Activated T-cell treated with anti-CD3 and anti-CD28 coated beads for 48 hours (primary cell): ENCODE measurements at regions not wholly inside any gene's neighbourhood (a gene's known extent, or its start where the extent isn't known, plus 50 kb on each side); places are given as distances from the start of the nearest gene placed in this dataset.

Experiments
- DNase-seq: peaks from one replicate; pipeline ENCODE4 v3.0.0-alpha.2; 2020; ENCODE audit warnings: low read depth

DNA sequence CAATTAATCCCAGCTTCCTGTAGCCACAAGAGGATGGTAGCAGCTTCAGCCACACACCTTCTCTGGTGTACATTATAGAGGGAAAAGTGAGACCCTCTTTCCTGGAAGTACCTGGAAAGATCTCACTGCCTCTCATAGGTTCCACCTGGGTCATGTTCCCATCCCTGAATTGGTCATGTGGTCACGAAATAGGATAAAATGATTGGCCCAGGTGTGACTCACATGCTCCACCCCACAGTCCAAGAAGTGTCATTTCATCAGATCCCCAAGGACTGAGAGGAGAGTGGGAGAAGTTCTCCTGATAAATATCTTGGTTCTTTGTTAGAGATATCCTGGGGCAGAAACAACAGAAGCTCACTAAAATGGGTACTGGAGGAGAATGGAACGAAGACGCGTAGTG, 142.4 kb downstream of the QRSL1 start:
- no peak for DNase-seq

DNA sequence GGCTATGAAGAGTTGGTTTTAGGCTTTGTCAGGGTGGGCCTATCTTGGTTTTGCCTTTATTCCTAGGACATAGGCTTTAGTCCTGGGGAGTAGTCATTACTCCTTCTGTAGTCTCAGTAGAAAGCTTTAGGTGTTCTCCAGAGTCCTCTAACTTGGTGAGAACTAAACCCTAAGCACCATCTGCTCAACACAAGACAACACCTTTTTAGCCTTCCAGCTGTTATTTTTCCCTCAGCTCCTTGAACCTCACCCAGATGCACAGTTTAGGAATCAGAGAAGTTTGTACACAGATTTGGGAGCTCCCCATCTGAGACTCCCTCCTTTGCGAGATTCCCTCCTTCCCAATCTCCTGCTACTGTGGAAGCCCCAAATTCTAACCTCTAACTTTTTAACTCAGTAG, 141.3 kb downstream of the QRSL1 start:
- no peak for DNase-seq

DNA sequence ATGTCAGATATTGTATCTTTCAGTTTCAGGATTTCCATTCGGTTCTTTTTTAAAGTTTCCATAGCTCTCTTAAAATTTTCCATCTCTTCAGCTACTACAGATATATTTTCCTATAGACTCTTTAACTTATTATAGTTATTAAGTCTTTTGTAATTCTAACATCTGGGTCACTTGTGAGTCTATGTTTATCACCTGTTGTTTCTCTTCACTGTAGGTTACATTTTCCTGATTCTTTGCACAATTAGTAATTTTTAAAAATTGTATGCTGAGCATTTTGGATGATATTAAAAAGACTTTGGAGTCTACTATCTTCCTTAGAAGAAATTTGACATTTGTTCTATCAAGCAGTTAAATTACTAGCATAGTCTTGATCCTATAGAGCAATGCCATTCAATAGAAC, 140.7 kb downstream of the QRSL1 start:
- DNase-seq: no peak

DNA sequence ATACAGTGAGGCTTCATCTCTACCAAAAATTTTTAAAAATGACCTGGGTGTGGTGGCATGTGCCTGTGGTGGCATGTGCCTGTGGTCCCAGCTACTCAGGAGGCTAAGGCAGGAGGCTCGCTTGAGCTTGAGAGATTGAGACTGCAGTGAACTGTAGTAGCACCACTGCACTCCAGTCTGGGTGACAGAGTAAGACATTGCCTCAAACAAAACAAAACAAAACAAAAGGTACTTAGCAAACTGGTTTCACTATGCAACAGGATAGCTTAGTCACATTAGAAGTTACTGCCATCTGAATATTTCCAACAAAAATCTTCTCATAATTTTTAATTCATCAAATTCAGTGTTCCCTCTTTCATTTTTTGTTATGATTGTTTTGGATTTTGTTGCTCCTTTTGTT, 137.9 kb downstream of the QRSL1 start:
- DNase-seq: no peak

DNA sequence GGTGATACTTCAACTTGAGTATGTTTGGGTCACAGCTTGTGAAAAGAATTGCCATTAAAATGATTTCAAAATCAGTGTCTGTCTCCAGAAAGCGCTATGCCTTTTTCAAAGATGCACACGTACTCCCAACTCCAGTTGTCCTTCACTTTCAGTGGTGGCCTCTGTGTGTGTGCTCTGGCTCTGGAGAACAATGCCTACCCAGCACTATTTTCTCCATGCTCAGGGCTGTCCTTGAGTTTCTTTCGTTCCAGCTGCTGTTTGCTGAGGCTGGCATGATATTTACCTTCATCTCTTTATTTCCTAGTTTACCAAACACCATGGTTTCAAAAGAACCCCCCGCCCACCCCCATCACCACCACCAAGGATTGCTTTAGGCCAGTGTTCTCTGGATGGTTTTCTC, 136.8 kb downstream of the QRSL1 start:
- no peak for DNase-seq

DNA sequence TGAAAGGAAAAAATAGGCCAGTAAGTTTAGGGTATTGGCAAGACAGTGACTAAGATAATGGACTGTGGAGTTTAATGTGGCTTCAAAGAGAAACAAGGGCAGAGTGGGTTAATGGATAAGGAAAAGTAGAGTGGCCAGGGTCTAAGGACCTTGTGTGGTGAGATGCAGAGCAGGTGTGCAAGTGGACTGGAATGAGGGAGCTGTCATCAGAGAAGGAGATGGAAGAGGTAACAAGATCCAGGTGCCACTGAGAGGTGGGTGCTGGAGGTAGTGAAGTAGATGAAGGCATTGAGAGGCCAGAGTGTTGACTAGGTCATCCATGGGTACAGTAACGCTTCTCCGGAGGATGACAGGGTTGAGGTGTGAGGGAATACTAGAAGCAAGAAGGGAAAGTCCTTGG, 136.1 kb downstream of the QRSL1 start:
- no peak for DNase-seq

DNA sequence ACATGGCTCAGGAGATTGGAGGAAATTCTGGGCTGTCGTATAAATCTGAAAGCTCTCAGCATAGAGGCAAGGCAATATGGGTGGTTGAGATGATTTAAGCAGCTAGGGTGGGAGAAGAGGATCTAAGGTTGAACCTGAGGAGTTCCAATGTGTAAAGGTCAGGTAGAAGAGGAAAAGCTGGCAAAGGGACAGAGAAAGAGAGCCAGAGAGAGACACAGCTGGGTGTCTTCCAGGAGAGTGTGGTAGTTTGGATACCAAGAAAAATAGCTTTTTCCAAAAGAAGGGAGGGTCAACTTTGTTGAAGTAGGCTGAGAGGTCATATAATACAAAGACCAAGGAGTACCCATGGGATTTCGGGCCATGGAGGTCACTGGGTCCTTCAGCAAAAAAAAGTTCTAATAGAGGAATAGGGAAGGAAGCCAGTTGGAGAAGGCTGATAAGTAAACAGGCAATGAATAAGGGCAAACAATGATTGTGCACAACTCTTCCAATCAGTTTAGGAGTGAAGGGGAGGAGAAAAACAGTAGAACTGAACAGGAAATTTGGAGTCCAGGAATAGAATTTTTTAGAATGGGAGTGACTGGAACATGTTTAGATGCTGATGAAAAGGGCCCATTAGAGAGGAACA, 135.1 kb downstream of the QRSL1 start:
- no peak for DNase-seq

DNA sequence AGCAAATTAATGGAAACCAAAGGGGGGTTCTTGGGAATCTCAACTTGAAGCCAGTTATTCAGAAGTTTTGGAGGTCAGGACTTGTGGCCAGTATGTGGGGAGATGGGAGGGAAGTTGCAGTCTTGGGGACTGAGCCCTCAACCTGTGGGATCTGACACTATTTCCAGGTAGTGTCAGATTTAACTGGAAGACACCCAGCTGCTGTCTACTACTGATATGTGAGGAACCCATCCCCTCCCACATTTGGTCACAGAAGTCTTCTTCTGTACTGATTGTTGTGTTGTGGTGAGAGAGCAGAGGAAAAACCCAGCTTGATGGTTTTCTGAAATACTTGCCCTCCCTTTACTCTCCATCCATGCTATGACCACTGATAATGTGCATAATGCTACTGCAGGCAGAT, 134.0 kb downstream of the QRSL1 start:
- DNase-seq: no peak

DNA sequence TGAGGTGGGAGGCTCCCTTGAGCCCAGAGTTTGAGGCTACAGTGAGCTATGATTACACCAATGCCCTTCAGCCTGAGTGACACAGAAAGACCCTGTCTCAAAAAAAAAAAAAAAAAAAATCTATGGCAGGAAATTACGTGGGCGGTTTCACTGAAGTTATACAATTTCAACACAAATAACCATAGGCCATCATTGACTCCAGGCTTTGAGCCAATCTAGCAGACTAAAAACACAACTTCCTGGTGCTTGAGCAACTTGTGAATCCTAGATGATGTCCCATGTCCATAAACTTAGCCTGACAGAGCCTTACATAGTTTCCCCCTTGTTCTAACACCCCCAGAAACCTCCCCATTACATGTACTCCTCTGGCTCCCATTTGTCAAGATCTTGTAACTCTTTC, 131.8 kb downstream of the QRSL1 start:
- DNase-seq: no peak

DNA sequence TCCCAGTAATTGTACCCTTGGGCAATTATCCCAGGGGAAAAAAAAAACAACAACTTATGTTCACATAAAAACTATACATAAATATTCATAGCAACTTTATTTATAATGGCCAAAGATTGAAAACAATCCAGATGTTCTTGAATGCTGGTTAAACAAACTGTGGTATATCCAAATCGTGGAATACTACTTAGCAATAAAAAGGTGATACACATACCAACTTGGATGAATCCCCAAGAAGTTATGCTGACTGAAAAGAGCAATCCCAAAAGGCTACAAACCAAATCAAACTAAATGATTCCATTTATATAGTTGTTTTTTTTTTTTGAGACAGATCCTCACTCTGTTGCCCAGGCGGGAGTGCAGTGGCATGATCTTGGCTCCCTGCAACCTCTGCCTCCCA, 129.7 kb downstream of the QRSL1 start:
- DNase-seq: no peak

DNA sequence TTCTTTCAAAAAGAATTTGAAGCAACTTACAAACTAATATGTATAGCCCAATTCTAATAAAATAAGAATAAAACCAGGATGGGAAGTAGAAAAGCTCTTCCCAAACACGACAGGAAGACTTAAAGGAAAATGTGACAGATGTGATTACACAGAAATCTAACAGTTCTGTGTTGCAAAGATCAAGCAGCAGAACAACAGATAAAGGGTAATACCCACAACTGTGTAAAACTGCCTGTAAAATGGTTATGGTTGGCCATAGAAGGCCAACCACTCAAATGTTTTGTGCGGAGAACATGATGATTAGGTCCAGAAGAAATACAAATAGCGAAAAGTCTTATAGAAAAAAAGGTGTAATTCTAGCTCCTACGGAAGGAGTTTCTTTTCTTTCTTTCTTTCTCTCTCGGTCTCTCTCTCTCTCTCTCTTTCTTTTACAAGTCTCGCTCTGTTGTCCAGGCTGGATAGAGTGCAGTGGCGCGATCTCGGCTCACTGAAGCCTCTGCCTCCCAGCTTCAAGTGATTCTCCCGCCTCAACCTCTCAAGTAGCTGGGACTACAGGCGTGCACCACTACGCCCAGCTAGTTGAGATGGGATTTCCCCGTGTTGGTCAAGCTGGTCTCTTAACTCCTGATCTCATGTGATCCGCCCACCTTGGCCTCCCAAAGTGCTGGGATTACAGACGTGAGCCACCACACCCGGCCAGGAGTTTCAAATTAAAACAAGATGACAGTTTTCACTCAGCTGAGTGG, 128.5 kb downstream of the QRSL1 start:
- no peak for DNase-seq

DNA sequence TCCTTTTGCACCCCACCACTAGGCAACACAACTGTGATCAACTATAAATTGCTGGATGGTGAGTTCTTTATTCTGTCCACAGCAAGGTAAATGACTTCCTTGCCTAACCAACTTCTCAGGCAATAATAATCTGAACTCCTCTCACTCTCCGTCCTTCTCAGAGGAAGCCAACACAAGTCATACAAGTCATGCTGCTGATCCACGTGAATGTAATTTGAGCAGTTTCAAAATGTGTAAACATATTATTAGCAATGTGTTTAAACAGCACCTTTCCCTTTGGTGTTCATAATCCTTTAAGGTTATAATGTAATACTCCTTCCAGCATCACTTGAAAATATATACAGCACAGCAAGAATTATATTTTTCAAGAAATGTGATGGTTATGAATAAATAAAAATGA, 127.9 kb downstream of the QRSL1 start:
- DNase-seq: no peak

DNA sequence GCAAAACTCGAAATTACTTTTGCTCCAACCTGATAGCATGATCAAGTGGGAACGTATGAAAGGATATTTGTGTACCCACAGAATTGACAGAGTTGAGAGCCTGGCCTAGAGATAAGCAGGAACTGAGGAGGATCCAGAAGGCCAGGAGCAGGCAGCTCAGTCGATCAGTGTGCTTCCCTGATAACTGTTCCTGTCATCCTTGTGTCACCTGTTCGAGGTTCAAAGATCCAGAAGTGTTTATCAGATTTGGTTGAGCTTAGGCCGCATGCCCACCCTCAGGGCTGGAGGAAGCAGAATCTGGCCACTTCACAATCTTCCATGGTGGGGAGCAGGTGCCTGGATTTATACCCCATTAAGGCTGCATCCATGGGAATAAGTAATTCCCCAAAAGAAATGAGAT, 124.8 kb downstream of the QRSL1 start:
- DNase-seq: no peak

DNA sequence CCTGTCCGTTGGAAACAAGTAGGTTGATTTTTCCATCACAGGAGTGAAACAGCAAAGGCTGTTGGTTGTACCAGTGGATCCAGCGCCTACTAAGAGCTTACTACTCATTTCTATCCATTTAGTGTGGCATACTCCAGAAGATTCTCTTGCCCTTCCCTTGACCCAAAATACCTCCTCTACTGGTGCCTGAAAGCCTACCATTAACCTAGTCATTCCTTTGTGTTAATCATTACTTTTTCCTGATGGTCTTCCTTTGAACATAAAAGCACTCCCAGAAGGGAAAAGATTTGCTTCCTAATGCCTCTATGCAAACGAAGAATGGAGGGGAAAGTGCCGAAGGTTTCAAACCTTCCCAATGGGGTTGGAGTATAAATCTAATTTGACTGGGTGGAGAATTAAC, 123.3 kb downstream of the QRSL1 start:
- DNase-seq: no peak

DNA sequence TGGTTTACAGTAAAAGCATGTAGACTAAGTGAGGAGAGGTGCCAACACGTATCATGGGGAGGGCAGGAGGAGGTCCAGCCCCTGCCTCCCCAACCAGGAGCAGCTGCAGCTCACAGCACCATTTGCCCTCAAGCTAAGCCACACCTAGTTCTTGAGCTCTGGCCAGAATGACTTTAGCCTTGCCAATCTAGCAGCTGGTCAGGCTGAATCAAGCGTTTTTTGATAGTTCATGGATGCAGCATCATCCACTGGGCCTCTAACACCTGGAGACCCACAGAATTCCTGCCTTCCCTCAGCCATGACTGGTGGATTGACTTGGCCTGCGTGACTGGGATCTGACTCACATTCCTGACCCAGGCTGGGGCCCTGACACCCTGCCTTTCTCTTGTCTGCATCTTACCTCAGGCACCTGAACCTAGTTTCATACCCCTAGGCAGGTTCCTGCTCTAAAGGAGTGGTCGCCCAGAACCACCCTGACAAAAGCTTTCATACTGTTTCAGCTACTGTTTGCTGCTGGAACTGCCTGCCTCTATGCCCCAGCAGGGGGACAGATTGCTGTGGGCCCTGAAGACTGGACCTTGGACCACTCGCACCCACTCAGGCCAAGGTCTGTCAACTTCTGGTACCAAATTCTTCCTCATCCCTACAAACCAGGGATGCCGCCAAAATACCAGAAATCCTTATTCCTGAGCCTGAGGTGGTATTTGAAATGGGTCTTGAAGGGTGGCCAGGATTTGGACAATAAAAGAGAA, 122.3 kb downstream of the QRSL1 start:
- DNase-seq: no peak

DNA sequence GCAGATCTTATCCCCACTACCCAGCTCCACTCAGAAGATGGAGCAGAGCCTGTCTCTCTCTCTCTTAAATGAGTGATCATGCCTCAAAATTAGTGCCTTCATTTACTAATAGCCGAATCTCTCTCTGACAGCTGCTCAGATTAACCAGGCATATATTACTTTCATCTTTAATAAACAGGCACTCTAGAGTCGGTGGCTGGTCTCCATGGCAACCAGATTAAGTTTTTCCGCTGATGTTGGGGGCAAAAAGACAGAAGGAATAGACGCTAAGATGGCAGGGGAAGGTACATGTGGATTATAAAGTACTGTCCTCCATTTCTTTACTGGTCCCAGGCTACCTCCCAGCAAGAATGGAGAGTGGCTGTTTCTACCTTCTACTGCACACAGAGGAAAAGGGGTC, 121.6 kb downstream of the QRSL1 start:
- no peak for DNase-seq

DNA sequence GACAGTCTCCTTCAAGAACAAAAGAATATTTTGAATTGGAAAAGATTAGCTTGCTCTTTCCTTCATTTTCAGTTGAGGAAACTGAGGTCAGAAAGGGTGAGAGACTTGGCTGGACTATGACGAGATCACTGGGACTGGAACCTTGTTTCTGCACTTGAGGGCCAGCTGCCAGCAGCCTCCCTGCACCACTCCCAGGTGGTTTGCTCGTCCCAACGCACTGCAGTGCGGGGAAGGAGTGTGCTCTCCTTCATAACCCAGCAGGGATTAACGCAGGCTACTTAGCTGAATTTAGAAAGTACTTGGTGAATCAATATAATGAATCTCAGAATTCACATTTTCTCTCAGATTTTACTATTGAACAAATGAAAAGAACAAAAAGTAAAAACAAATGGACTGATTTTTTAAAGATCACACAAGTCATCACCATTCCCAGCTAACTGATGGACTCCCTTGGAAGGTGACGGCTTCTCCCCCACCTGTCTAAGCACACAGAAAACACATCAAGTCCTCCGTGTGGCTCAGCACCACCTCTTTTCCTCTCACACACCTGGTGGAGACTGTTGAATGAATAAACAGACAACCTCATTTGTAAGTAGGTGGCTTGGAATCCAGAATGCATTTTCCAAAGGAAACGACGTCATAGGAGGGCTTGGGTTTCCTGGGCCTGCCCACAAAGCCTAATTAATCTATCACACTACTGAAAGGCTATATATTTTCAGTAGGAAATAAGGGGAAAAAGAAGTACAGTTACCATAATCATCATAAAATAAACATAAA, 121.0 kb downstream of the QRSL1 start:
- DNase-seq: no peak

DNA sequence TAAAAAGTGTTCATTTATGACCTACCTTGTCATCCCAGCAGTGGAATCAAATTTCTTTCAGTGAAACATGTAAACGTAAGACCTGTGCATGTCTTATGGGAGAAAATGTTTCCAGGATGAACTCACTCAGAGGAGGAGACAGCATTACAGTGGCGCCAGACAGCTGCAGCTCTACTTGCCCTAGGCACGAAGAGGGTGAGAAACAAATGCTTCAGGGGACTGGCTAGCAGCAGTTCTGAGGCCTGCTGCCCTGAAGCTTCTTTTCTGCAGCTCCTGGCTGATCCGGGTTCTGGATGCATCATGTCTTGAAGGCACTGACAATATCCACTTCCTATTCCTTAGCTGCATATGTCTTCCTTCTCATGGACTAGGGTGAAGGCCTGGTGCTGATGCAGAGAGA, 120.2 kb downstream of the QRSL1 start:
- no peak for DNase-seq

DNA sequence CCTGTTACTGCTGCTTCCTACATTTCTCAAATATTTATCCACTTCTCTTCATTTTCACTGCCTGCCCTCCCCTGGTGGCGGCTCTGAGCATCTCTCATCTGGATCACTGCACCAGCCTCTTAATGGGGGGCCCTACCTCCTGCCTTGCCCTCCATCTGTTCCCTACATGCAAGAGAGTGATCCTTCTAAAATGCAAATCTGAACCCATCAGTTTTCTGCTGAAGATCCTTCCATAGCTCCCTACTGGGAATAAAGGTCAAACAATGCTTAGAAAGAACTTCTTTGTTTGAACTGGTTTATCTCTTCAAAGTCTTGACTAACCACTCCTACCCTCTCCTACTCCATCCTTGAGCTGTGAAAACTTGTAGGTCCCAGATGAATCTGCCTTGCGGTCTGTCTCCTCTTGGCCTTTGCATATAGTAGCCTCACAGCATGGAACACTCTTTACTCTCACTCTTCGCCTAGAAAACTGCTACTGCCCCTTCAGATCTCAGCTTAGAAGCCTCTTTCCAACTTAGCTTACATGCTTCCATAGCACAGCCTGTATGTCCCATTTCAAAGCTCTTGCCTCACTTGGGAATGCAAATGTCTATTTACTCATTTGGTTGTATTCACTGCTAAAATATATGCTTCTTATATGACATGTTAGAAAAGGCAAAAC, 119.3 kb downstream of the QRSL1 start:
- no peak for DNase-seq

DNA sequence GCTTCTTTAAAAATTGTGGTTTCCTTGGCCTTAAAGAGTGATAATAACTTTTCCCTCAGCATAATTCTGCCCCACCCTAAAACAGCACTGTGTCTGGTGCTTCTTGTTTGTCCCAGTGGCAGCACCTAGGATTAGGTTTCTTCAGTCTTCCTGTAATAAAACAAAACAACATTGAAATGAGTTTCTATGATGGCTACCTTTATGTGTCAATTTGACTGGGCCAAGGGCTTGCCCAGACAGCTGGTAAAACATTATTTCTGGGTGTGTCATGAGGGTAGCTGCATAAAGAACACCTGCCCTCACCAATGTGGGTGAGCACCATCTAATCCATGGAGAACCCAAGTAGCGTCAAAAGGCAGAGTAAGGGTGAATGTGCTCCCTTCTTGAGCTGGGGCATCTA, 117.8 kb downstream of the QRSL1 start:
- DNase-seq: no peak

DNA sequence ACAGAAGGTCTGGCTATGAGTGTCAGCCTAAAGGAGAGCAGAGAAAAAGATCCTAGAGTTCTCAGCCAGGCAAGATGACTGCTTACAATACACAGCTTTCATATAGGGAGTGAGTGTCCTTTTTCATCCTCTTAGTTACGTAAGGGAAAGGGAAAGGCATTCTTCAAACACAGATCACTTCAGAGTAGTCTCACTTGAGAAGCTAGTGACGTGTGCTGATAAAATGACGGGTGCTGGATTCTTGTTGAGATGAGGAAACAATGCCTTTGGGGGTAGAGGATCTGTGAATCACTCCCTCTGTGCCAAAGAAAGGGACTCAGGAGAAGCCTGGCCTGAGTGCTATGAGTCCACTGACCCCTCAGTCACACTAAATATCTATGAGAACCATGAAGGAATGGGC, 117.3 kb downstream of the QRSL1 start:
- DNase-seq: no peak
